Activated CD4-positive, alpha-beta T cell treated with anti-CD3 and anti-CD28 coated beads, Interleukin-2, Interleukin-4, amounts not matched to agents 100 ng/mL and 50 ng/mL, durations not matched to agents 16 hours and 8 hours (primary cell): ENCODE measurements at regions not wholly inside any gene's neighbourhood (a gene's known extent, or its start where the extent isn't known, plus 50 kb on each side); places are given as distances from the start of the nearest gene placed in this dataset.

ENCODE experiments used
- DNase-seq: peaks from one replicate; pipeline ENCODE4 v3.0.0-alpha.2; 2020; ENCODE audit warnings: low spot score

GRCh38 chr18:34075963-34076860 lies 148.5 kb downstream of the NOL4 start:
- no peak for DNase-seq

GRCh38 chr18:34061226-34061625 lies 163.5 kb downstream of the NOL4 start:
- DNase-seq: no peak

- no peak for DNase-seq
Measured at GRCh38 chr18:34055227-34055626, 169.5 kb downstream of the NOL4 start.

GRCh38 chr18:34050661-34051060 lies 174.1 kb downstream of the NOL4 start:
- no peak for DNase-seq

- no peak for DNase-seq
Measured at GRCh38 chr18:34049511-34049910, 175.2 kb downstream of the NOL4 start.

GRCh38 chr18:34048423-34048822 lies 176.3 kb downstream of the NOL4 start:
- no peak for DNase-seq

- DNase-seq: no peak
Measured at GRCh38 chr18:34042423-34043146, 182.1 kb downstream of the NOL4 start.

GRCh38 chr18:34039611-34040010 lies 185.1 kb downstream of the NOL4 start:
- no peak for DNase-seq

- DNase-seq: no peak
Measured at GRCh38 chr18:34039201-34039600, 185.5 kb downstream of the NOL4 start.

- DNase-seq: no peak
Measured at GRCh38 chr18:34038086-34038485, 186.6 kb downstream of the NOL4 start.

- DNase-seq: no peak
Measured at GRCh38 chr18:34033968-34034367, 190.7 kb downstream of the NOL4 start.

GRCh38 chr18:34031810-34032209 lies 192.9 kb downstream of the NOL4 start:
- DNase-seq: no peak

GRCh38 chr18:34028324-34028723 lies 196.4 kb downstream of the NOL4 start:
- no peak for DNase-seq

- DNase-seq: no peak
Measured at GRCh38 chr18:34025191-34025801, 199.4 kb downstream of the NOL4 start.

GRCh38 chr18:34023471-34023870 lies 201.2 kb downstream of the NOL4 start:
- no peak for DNase-seq

- no peak for DNase-seq
Measured at GRCh38 chr18:34018336-34018735, 206.4 kb downstream of the NOL4 start.

- DNase-seq: no peak
Measured at GRCh38 chr18:34003687-34004086, 221.0 kb downstream of the NOL4 start.

GRCh38 chr18:34002130-34002529 lies 222.6 kb downstream of the NOL4 start:
- no peak for DNase-seq

- DNase-seq: no peak
Measured at GRCh38 chr18:34001376-34001775, 223.3 kb downstream of the NOL4 start.

GRCh38 chr18:33987206-33987605 lies 237.5 kb downstream of the NOL4 start:
- DNase-seq: no peak

GRCh38 chr18:33983126-33983525 lies 241.6 kb downstream of the NOL4 start:
- DNase-seq: no peak

- DNase-seq: no peak
Measured at GRCh38 chr18:33960417-33960816, 264.3 kb downstream of the NOL4 start.

- no peak for DNase-seq
Measured at GRCh38 chr18:33959609-33960008, 265.1 kb downstream of the NOL4 start.
